Medulla oblongata (tissue), 1 donor: ENCODE measurements at regions not wholly inside any gene's neighbourhood (a gene's known extent, or its start where the extent isn't known, plus 50 kb on each side); places are given as distances from the start of the nearest gene placed in this dataset.
"Not testable (repeated sequence)": the region's sequence is repeated elsewhere in the genome, so short reads cannot be mapped to it uniquely, and the experiment has no call there.

Experiments
- DNase-seq: peaks from one replicate; pipeline ENCODE4 v3.0.0-alpha.2; 2015; ENCODE audit errors: extremely low spot score

DNA sequence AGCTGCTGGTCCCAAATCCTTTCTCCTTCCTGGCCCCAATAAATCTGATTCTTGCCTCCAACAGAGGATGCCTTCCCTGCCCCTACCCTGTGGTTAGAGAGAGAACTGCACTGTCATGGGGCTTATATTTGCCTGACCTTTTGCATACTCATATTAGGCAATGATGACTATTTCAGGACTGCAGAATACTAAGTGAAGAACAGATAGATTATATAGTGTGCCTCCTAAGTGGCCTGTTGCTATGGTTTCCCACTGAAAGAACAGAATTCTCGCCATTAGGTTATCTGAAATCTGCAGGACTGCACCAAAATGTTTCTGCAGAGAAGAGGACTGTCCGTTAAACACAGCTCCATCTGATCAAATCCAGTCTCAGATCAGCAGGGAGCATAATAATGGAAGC lies 87.3 kb upstream of the CCNG1 start:
- no peak for DNase-seq

DNA sequence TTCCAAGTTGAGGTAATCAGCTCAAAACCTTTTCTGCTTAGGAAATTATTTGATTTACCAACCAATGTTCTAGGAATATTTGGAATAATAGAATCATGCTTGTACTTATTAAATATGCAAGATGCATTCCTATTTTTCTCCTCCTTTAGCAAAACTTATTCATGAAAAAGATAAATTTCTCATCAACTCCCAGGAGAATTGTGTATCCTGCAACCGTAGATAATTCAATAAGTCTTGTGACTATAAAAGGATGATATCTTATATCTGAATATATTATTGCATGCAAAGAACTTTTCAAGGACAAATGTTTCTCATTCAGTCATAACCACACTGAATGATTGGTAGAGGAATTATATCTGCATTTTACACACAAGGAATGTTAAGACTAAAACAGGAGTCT lies 84.9 kb upstream of the CCNG1 start:
- DNase-seq, result no peak

DNA sequence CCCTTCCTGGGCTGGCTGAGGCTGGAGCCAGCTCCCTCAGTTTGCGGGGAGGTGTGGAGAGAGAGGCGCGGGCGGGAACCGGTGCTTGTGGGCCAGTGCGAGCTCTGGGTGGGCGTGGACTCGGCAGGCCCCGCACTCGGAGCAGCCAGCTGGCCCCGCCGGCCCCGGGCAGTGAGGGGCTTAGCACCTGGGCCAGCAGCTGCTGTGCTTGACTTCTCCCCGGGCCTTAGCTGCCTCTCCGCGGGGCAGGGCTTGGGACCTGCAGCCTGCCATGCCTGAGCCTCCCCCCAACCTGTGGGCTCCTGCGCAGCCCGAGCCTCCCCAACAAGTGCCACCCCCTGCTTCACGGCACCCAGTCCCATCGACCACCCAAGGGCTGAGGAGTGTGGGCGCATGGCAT lies 81.6 kb upstream of the CCNG1 start:
- not testable (repeated sequence) for DNase-seq

DNA sequence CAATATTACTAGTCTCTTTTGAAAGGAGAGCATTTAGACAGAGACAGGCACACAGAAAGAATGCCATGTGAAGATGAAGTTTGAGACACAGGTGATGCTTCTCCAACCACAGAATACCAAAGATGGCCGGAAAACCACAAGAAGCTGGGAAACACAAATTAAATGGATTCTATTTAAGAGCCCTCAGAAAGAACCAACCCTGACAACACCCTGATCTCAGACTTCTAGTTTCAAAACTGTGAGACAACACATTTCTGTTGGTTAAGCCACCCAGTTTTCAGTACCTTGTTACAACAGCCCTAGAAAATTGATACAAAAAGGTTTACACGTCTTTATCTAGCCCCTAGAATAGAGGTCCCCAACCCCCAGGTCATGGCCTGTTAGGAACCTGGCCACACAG lies 79.8 kb upstream of the CCNG1 start:
- DNase-seq, result no peak

DNA sequence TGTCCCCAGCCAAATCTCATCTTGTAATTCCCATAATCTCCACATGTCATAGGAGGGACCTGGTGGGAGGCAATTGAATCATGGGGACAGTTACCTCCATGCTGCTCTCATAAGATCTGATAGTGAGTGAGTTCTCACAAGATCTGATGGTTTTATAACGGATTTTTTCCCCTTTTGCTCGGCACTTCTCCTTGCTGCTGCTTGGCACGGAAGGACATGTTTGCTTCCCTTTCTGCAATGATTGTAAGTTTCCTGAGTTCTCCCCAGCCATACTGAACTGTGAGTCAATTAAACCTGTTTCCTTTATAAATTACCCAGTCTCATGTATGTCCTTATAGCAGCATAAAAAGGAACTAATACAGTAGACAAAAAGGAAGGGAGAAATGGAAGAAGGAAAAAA lies 76.7 kb upstream of the CCNG1 start:
- DNase-seq, result no peak

DNA sequence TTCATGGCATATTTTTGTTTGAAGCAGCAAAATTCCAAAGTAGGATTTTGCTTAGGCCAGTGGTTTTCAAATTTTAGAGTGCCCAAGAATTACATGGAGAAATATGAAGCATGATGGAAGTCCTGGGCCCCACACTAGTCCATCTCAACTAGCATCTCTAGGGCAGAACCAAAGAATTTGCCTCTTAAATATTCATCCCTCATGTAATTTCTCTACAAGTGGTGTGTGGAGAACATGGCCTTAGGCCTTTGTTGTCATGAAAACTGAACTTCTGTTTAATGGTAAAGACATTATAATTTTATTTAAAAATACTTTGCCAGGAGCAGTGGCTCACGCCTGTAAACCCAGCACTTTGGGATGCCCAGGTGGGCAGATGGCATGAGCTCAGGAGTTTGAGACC lies 75.9 kb upstream of the CCNG1 start:
- DNase-seq, result no peak

DNA sequence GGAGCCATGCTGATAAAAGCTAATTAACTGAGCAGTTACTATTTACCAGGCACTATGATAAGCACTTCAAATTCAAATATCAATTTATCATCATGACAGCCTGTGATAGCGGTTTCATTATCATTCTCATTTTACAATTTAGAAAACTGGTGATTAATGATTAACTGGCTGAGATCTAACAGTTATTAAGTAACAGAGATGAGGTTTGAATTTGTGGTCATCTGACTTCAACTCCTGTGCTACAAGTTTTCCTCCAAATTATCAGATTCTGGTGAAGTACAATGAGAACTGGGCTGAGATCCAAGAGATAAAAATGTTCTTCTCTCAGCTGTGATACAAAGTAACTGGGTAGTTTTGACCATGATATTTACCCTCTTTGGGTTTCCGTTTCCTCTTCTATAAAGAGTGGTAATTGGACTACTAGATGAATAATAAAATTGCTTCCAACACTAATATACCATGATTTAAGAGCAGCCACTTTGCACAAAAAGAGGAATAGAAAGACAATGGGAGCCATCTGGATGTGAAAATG lies 74.5 kb upstream of the CCNG1 start:
- no peak for DNase-seq

DNA sequence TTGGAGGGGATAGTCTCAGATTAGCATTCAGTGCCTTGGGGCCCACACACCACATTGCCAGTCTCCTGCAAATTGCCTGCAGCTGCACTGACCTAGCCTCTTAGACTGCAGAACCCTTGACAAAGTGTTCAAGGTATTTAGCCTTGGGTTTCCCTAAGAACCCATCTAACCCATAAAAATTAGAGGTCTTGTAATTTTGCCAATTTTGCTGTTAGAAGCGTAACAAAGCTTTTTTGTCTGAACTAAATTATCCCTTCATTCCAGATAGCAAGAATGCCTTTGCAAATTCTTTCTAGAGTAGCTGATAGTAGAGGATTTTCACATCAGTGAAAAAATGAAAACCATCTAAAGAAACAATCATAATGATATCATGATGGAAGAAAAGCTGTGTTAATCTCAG lies 74.0 kb upstream of the CCNG1 start:
- DNase-seq, result no peak

DNA sequence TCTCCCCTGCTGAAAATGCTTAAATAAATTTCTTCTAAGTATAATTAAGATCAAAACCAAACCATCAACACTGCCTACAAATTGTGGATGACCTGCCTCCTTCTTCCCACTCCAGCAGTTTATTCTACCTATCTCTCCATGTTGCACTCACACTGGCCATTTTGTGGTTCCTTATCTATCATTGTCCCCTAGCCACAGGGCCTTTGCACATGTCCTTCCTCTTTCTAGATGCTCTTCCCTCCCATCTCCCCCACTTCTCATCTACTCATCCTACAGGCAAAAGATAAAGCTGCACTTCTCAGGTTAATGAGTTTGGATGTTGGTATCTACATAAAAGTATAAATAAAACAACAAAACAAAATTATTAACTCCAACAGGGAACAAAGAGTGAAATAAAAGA lies 70.6 kb upstream of the CCNG1 start:
- no peak for DNase-seq

DNA sequence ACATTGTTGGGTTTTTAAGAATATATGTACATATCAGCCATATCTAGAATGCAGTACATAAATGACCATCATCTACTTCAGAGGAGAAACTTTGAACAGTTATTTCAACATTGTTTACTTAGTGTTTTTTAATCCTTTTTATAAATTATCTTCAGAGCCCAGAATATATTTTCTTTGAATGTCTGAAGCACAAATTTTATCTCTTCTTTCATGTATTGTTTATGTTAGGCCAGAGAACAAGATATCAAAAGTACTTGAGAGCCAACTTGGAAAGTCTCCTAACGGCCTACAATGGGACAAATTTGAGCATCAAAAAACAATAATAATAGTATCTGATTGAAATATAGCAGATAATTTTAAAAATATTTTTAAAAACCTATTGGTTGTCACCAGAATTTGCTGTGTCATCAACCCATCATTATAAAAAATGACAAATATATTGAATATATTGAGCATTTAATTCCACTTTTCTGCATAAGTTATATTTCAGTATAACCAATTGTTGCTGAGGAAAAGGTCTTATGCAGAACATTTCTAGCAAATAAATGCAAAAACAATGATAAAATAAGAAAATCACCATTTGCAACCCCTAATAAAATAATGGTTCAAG lies 67.5 kb upstream of the CCNG1 start:
- DNase-seq, result no peak

DNA sequence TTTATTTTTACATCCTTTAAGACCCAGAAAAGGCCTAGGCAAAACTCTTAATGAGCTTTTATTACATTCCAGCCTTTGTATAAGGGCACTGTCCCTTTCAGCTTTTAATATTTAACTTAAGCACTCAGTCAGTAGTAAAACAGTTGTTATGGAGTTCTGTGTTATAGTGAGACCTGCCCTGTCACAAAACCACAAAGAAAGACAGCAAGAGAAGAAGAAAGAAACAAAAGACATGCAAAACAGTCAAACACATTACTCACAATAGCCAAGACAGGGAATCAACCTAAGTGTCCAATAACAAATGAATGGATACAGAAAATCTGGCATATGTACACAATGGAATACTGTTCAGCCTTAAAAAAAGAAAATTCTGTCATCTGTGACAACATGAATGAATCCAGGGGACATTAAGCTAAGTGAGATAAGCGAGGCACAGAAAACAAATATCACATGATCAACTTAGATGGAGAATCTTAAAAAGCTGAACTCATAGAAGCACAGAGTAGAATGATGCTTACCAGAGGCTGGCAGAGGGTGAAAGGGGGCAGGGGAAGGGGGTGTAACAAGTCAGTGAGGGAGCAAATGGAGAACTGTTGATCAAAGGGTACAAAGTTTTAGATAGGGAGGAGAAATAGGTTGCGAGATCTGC lies 63.8 kb upstream of the CCNG1 start:
- DNase-seq, result no peak

DNA sequence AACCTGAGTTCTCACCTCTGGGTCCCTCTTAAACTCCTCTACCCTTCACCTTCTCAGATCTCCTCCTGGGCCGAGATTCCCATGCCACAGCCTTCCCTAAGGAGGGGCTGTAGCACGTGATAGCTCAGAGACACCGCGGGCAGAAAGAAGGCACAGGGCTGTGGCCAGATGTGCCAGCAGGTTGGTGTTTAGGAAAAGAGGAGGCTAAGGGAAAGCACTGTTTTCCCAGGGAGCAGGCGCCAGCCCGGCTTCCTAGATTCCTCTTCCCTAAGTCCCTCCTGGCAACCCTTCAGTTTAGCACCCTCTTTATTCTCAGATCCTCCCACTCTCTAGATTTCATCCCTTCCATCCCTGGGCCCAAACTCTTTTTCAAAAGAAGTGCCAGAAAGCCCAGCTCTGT lies 59.4 kb upstream of the CCNG1 start:
- DNase-seq, result no peak

DNA sequence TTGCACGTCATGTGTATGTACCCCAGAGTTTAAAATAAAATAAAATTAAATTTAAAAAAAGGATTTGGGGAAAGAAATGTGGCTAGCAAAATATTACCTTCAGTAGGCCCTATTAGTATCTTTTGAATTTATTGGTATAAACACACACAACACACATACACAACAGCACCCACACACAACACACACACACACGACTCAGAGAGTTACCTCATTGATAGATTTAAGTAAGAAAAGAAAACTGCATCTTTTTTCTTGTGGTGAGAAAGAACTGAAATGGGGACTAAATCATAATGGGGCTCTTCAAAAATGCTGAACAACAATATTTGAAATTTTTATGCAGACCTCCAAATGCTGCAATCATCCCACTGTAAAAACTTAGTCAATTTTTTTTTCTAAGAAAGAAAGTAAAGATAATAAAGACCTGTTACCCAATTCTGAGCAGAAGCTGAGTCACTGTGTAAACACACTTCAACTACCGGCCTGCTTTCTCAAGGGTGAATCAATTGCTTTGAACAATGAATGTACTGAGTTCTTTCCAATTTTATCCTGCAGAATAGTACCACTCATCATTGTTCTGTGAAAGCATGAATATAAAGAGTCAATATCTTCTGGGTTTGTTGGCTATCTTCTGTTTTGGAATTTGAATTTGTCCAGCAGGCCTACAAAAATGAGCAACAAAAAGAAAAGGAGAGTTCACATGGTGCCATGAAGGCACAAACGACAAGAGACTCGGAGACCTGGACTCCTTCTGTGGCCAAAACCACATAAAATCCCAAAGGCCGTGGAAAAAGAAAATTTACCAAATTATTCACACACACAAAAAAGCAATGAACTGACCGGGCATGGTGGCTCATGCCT lies 57.9 kb upstream of the CCNG1 start:
- DNase-seq, result peak; percentile 31

DNA sequence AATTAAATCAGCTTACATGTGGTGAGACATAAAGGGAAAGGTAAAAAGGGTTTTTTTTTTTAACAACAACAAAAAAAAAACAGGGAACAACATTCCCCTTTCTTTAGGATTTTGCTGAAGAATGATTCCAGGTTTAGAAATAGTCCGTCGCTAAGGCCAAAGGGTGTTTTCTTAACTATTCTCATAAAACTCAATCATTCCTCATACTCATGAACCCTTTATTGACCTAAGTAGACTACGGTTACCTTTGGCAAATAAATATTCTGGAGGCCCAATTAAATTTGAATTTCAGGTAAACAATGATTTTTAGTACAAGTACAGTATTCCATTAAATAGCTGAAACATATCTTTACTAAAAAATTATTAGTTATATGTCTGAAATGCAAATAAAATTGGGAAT lies 55.6 kb upstream of the CCNG1 start:
- no peak for DNase-seq

DNA sequence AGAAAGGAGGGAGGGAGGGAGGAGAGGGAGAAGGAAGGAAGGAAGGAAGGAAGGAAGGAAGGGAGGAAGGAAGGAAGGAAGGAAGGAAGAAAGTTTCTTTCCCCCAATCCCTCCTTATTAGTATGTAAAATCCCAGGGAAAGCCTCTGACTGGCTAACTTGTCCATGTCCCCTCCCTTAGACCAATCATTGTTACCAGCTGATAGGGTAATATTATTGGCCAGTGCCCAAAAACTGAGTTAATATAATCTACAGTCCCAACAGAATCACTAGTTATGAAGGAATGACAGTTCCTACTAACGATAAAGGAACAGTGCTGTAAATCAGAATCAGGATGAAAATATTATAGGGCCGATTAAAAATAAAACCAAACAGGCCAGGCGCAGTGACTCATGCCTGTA lies 53.6 kb upstream of the CCNG1 start:
- no peak for DNase-seq

DNA sequence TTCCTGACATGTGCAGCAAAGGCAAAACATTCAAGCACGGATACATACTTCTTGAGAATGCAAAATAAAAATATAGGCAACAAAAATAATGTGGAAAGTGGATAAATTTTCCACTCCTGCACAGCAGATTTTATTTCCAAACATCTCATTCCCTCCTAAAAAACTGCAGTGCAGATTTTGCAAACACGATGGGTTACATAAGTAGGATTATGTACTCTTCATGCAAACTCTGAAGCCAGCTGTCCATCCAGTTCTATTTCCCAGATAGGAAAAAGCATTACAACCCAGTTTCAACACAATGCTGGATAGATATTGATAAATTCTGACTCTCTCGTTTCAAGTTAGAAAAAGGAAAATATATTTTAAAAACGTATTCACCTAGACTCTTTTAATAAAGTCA lies 52.7 kb upstream of the CCNG1 start:
- DNase-seq, result no peak

DNA sequence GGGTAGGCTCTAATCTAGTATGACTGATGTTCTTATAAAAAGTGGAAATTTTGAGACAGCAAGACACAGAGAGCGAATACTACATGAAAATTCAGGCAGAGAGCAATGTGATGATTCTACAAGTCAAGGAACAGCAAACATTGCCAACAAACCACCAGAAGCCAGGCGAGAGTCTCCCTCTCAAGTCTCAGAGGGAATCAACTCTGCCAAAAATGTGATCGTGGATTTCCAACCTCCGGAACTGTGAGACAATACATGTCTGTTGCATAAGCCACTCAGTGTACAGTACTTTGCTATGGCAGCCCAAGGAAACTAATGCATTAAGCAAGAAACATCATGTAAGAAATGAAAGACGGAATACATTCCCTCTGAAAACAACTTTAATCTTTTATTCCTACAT lies 52.1 kb upstream of the CCNG1 start:
- DNase-seq, result peak; percentile 33

DNA sequence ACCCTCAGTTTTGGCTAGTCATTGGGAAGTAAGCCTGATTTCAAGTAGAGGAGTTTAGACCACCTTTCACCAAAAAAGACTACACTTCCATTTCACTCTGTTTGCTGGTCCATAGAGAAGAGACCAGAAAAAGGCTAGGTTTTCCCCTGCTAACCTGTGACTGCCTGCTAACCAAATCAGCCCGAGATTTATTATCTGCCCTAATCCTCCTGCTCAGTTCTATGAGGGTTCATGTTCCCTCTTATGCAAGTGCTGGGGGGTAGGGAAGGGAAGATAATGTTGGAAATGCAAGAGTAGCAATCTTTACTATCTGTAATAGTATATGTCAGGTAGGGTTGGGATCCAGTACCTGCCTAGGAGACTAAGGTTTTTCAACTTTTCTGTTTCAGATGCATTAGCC lies 51.6 kb upstream of the CCNG1 start:
- no peak for DNase-seq

DNA sequence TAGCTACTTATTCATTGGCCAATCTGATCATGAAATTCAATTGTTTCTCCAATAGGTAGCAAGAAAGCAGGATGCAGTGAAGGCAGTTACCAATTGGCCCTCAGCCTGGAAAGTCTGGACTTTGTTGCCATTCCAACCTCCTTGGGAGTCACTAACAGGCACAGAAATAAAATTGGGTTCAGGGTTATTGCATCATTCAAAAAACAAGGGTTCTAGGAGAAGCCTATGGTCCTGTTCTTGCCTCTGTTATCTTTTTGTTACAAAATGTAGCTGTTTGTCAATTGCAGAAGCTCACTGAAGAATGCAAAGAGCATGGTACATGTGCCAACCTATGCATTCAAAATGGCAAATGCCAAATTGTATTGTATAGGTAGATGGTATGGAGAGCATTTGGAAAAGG lies 51.0 kb upstream of the CCNG1 start:
- no peak for DNase-seq

DNA sequence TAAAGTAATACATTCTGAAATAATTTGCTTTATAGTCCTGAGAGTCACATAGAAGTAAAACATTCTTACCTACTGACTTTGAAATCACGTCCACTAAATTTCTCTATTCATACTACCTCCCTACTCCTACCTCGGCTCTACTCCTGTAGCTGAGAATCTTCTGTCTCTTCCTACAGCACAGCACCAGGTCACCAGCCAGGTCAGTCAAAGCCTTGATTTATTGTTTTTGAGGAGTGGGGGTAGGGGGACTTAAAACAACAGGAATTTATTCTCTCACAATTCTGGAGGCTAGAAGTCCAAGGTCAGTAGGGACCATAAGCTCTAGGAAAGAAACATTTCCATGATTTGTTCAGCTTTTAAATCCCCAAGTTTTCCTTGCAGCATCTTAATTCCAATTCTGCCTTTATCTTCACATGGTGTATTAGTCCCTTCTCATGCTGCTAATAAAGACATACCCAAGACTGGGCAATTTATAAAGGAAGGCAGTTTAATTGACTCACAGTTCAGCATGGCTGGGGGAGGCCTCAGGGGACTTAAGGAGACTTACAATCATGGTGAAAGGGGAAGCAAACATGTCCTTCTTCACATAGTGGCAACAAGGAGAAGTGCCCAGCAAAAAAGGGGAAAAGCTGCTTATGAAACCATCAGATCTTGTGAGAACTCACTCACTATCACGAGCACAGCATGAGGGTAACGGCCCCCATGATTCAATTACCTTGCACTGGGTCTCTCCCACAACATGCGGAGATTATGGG lies 49.6 kb upstream of the CCNG1 start:
- DNase-seq, result no peak
